Lung (tissue), 11 donors: ENCODE measurements at regions not wholly inside any gene's neighbourhood (a gene's known extent, or its start where the extent isn't known, plus 50 kb on each side); places are given as distances from the start of the nearest gene placed in this dataset.
A peak's percentile ranks its signal among the peaks of the same experiment; 100 is the strongest.

Experiments used
- ATAC-seq: fragments of 200-7000 bp; cut with Tn5 transposase; one replicate; pipeline ENCODE4 v1.9.1; 2020; ENCODE audit warnings: moderate number of reproducible peaks; ENCODE audit not compliant: insufficient read depth, low FRiP score
- DNase-seq, 3 donors: peaks; one replicate each; pipeline ENCODE4 v3.0.0-alpha.2; 2013 to 2017
- H3K27ac ChIP-seq, 2 donors: one replicate each; pipeline ENCODE4 v1.5.1; 2013; ENCODE audit warnings: mild to moderate bottlenecking in 2 of 2, moderate library complexity in 2 of 2, control low read depth in 1 of 2, inconsistent platforms in 1 of 2, low read depth in 1 of 2, low read length in 1 of 2
- H3K27me3 ChIP-seq, 3 donors: one replicate each; pipeline ENCODE4 v1.5.1; 2013; ENCODE audit warnings: low read length in 2 of 3; ENCODE audit not compliant: control insufficient read depth in 3 of 3, insufficient read depth in 3 of 3
- H3K36me3 ChIP-seq, 4 donors: one replicate each; pipeline ENCODE4 v1.5.1; 2013; ENCODE audit warnings: low read length in 4 of 4, mild to moderate bottlenecking in 1 of 4, moderate library complexity in 1 of 4; ENCODE audit not compliant: control insufficient read depth in 4 of 4, insufficient read depth in 4 of 4
- H3K4me1 ChIP-seq, 5 donors: one replicate each; pipeline ENCODE4 v1.5.1; 2013; ENCODE audit warnings: low read length in 5 of 5, mild to moderate bottlenecking in 2 of 5, moderate library complexity in 1 of 5; ENCODE audit not compliant: control insufficient read depth in 5 of 5, insufficient read depth in 5 of 5
- H3K4me3 ChIP-seq: one replicate; pipeline ENCODE4 v1.5.1; 2013; ENCODE audit warnings: mild to moderate bottlenecking, control low read depth, moderate library complexity
- H3K9ac ChIP-seq, 2 donors: one replicate each; pipeline ENCODE4 v1.5.1; 2013; ENCODE audit warnings: low read length in 2 of 2, control low read depth in 1 of 2; ENCODE audit not compliant: insufficient read depth in 1 of 2
- H3K9me3 ChIP-seq, 4 donors: one replicate each; pipeline ENCODE4 v1.5.1; 2013; ENCODE audit warnings: low read length in 3 of 4, mild to moderate bottlenecking in 1 of 4, moderate library complexity in 1 of 4; ENCODE audit not compliant: control insufficient read depth in 4 of 4, insufficient read depth in 3 of 4
- CTCF ChIP-seq: IDR thresholded peaks from 2 replicates; pipeline ENCODE4 v1.5.1; 2012; ENCODE audit warnings: mild to moderate bottlenecking; ENCODE audit errors: control extremely low read depth, extremely low read depth
- WGBS, 2 donors: extraction: QIAGEN DNeasy Blood & Tissue Kit; methylation state at CpG; one replicate each; pipeline ENCODE4 v1.1.7; 2013; 5-methylcytosine and 5-hydroxymethylcytosine counted together
- donor health status: control.
- donor health status: control.
- donor health status: Bipolar disorder and iron deficiency.
- donor health status: healthy.
- donor health status: DM: yes; HTN: yes; CAD: no.

- ATAC-seq (no peak), DNase-seq (no peak)
- Histone ChIP-seq H3K36me3 (no peaks in the 10 kb centered on the region), H3K4me3 (no peak overlapping the region), H3K9ac (no peak overlapping the region), H3K27ac (no peak overlapping the region), H3K4me1 (peaks cover 0 to 18% (median 0%) of the 10 kb centered on the region in 5 donors), H3K27me3 (no peaks in the 10 kb centered on the region), H3K9me3 (no peaks in the 10 kb centered on the region)
- WGBS, 2 donors: 93 to 94% methylated on average over 5 of the region's 5 CpGs
- TF ChIP-seq CTCF: no peak
Measured at GRCh38 chr12:75577812-75578211, 66.4 kb upstream of the KRR1 start.

- ATAC-seq (no peak), DNase-seq (no peak)
- peaks cover 0 to 34% (median 10%) of the 10 kb centered on the region in 5 donors for H3K4me1 ChIP-seq
- H3K27ac ChIP-seq: no peak overlapping the region
- WGBS, 2 donors: 60 to 83% methylated on average over 2 of the region's 2 CpGs
- H3K9me3 ChIP-seq: peaks cover 0 to 2% (median 0%) of the 10 kb centered on the region in 4 donors
- H3K36me3 ChIP-seq: no peaks in the 10 kb centered on the region
- H3K9ac ChIP-seq: no peak overlapping the region
- H3K4me3 ChIP-seq: no peak overlapping the region
- no peaks in the 10 kb centered on the region for H3K27me3 ChIP-seq
- TF ChIP-seq CTCF: no peak
Measured at GRCh38 chr12:75571656-75572205, 60.3 kb upstream of the KRR1 start.

GRCh38 chr12:75571204-75571603, 59.8 kb upstream of the KRR1 start:
- ATAC-seq (no peak), DNase-seq (peak in 1 of 3 donors; percentile 57)
- Histone ChIP-seq H3K4me3 (no peak overlapping the region), H3K9me3 (peaks cover 0 to 2% (median 0%) of the 10 kb centered on the region in 4 donors), H3K36me3 (no peaks in the 10 kb centered on the region), H3K4me1 (peaks cover 0 to 34% (median 10%) of the 10 kb centered on the region in 5 donors), H3K27me3 (no peaks in the 10 kb centered on the region), H3K9ac (no peak overlapping the region), H3K27ac (no peak overlapping the region)
- WGBS, 2 donors: 45 to 86% methylated on average over 3 of the region's 3 CpGs
- no peak for TF ChIP-seq CTCF

GRCh38 chr12:75568801-75569200, 57.4 kb upstream of the KRR1 start:
- H3K36me3 ChIP-seq: no peaks in the 10 kb centered on the region
- no peak for ATAC-seq
- no peaks in the 10 kb centered on the region for H3K27me3 ChIP-seq
- H3K9ac ChIP-seq: no peak overlapping the region
- H3K27ac ChIP-seq: no peak overlapping the region
- 93% methylated on average over 3 of the region's 3 CpGs for WGBS, 2 donors
- peaks cover 0 to 2% (median under 1%) of the 10 kb centered on the region in 4 donors for H3K9me3 ChIP-seq
- DNase-seq: peak; percentile 40 to 82 (median 75)
- H3K4me3 ChIP-seq: no peak overlapping the region
- peaks cover 0 to 38% (median 10%) of the 10 kb centered on the region in 5 donors for H3K4me1 ChIP-seq
- TF ChIP-seq CTCF: no peak
